HG03064 (cell line): ENCODE measurements at regions not wholly inside any gene's neighbourhood (a gene's known extent, or its start where the extent isn't known, plus 50 kb on each side); places are given as distances from the start of the nearest gene placed in this dataset.
"Not testable (repeated sequence)": the region's sequence is repeated elsewhere in the genome, so short reads cannot be mapped to it uniquely, and the experiment has no call there.

Experiments
- ATAC-seq: cut with Tn5 transposase; IDR thresholded peaks from one replicate; pipeline ENCODE4 v1.9.1; 2021; ENCODE audit warnings: low read depth; ENCODE audit not compliant: unreplicated experiment

GRCh38 chr9:85112933-85113418, 443.4 kb downstream of the NTRK2 start:
- no peak for ATAC-seq

- ATAC-seq = no peak
Observed at GRCh38 chr9:85112391-85112790, 442.9 kb downstream of the NTRK2 start.

- ATAC-seq = no peak
Observed at GRCh38 chr9:85108746-85109145, 439.2 kb downstream of the NTRK2 start.

GRCh38 chr9:85108229-85108628, 438.7 kb downstream of the NTRK2 start:
- no peak for ATAC-seq

GRCh38 chr9:85089188-85089969, 419.9 kb downstream of the NTRK2 start:
- no peak for ATAC-seq

GRCh38 chr9:85081963-85082362, 412.4 kb downstream of the NTRK2 start:
- no peak for ATAC-seq

GRCh38 chr9:85079349-85079748, 409.8 kb downstream of the NTRK2 start:
- ATAC-seq = no peak

GRCh38 chr9:85077944-85078343, 408.4 kb downstream of the NTRK2 start:
- ATAC-seq = no peak

GRCh38 chr9:85077146-85077545, 407.6 kb downstream of the NTRK2 start:
- not testable (repeated sequence) for ATAC-seq
